Lower leg skin (tissue), 4 donors: ENCODE measurements at regions not wholly inside any gene's neighbourhood (a gene's known extent, or its start where the extent isn't known, plus 50 kb on each side); places are given as distances from the start of the nearest gene placed in this dataset.
"Not testable (repeated sequence)": the region's sequence is repeated elsewhere in the genome, so short reads cannot be mapped to it uniquely, and the experiment has no call there.

Experiments
- DNase-seq, 2 donors: peaks; one replicate each; pipeline ENCODE4 v3.0.0-alpha.2; 2019; ENCODE audit warnings: low spot score in 2 of 2
- H3K4me3 ChIP-seq: fragments of 200-600 bp; sonication (generic); 2 replicates; pipeline ENCODE4 v1.5.1; 2017; ENCODE audit warnings: mild to moderate bottlenecking, low read depth; ENCODE audit not compliant: poor library complexity, severe bottlenecking
- CTCF ChIP-seq, 3 donors: fragments of 450-650 bp; IDR thresholded peaks; one replicate each; pipeline ENCODE4 v1.5.1; 2016; ENCODE audit warnings: antibody characterized with exemption in 3 of 3, mild to moderate bottlenecking in 3 of 3, moderate library complexity in 2 of 3
- POLR2A ChIP-seq, 2 donors: fragments of 450-650 bp; IDR thresholded peaks; one replicate each; pipeline ENCODE4 v1.6.1; 2016 to 2017; ENCODE audit warnings: antibody characterized with exemption in 2 of 2, mild to moderate bottlenecking in 1 of 2, moderate library complexity in 1 of 2
- WGBS, 2 donors: methylation state at CpG; one replicate each; pipeline ENCODE4 v1.1.5; 2018; 5-methylcytosine and 5-hydroxymethylcytosine counted together
- intact Hi-C: fragments of 100-400 bp; cut with DNase I; formaldehyde crosslinking; loops from one replicate; pipeline ENCODE4 v1.15.0; 2023; ENCODE audit warnings: low total_unique reads

- H3K4me3 ChIP-seq = no peak overlapping the region
- TF ChIP-seq CTCF (IDR thresholded peaks at IDR 0.05) = no peak
- no peak for TF ChIP-seq POLR2A (IDR thresholded peaks at IDR 0.05)
- intact Hi-C loops = no loop called here
- DNase-seq = no peak
- WGBS, 2 donors = 46 to 80% methylated on average over 3 of the region's 3 CpGs
Observed at GRCh38 chrX:113222305-113222704, 381.7 kb upstream of the AMOT start.

GRCh38 chrX:113212052-113212451 lies 371.4 kb upstream of the AMOT start:
- no peak for DNase-seq
- no peak overlapping the region for H3K4me3 ChIP-seq
- WGBS, 2 donors = 87 to 88% methylated on average over 6 to 9 of the region's 9 CpGs
- TF ChIP-seq POLR2A (IDR thresholded peaks at IDR 0.05) = no peak
- TF ChIP-seq CTCF (IDR thresholded peaks at IDR 0.05) = no peak
- intact Hi-C loops = no loop called here

DNA sequence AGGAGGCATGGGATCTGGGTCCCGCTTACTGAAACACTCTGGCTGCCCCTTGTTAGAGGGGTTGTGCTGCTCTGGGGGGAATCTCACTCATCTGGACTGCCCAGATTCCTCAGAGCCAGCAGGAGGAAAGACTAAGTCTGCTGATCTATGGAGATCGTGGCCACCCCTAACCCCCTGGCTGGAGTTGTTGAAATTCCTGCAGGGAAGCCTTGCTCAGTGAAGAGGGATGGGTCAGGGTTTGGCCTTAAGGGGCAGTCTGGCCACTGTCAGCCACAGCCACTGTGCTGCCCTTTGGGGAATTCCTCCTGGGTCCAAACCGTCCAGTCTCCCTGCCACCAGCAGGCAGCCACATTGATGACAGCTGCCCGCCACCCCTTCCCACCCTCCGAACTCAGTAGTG lies 362.0 kb upstream of the AMOT start:
- H3K4me3 ChIP-seq = no peak overlapping the region
- no peak for TF ChIP-seq POLR2A (IDR thresholded peaks at IDR 0.05)
- TF ChIP-seq CTCF (IDR thresholded peaks at IDR 0.05) = no peak
- intact Hi-C loops = no loop called here
- 89% methylated on average over 5 of the region's 5 CpGs; no CpG with 5 or more reads in 1 of the 2 donors for WGBS, 2 donors
- DNase-seq = no peak

DNA sequence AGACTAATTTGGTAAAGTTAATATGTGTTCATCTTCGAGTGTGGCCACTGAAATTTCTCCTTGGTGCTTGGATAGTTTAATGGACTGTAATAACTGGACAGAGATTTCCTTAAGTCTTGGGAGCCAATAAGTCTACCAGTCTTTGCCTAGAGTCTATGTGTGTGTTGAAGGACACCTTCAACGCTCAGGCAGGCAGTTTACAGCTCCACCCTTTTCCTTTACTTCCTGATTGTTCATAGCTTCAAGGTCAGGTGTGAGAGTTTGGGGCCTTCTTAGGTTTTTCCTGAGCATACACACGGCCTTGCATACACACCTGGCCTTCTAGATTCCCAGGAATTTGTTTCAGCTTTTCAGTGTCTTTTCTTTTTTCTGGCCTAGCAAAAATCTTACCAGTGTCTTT lies 355.3 kb upstream of the AMOT start:
- TF ChIP-seq CTCF (IDR thresholded peaks at IDR 0.05) (no peak), POLR2A (IDR thresholded peaks at IDR 0.05) (no peak)
- WGBS, 2 donors = 52 to 57% methylated on average over 3 of the region's 3 CpGs

GRCh38 chrX:113192418-113192817 lies 351.8 kb upstream of the AMOT start:
- TF ChIP-seq POLR2A (IDR thresholded peaks at IDR 0.05) (no peak), CTCF (IDR thresholded peaks at IDR 0.05) (no peak)
- DNase-seq = no peak
- intact Hi-C loops = no loop called here
- H3K4me3 ChIP-seq = no peak overlapping the region

More for the DNA sequence above, 355.3 kb upstream of the AMOT start:
- no peak overlapping the region for H3K4me3 ChIP-seq
- no peak for DNase-seq
- intact Hi-C loops = no loop called here

DNA sequence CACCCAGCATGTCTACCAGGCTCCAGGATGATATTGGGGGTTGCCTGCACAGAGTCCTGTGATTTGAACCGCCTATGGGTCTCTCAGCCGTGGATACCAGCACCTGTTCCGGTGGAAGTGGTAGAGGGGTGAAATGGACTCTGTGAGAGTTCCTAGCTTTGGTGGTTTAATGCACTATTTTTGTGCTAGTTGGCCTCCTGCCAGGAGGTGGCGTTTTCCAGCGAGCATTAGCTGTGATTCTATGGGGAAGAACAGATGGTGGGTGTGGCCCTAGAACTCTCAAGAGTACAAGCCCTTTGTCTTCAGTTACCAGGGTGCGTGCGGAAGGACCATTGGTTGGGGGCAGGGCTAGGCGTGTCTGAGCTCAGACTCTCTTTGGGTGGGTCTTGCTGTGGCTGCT lies 316.9 kb upstream of the AMOT start:
- WGBS, 2 donors = 82 to 100% methylated on average over 3 to 8 of the region's 8 CpGs
- no peak for DNase-seq
- H3K4me3 ChIP-seq = no peak overlapping the region
- intact Hi-C loops = no loop called here
- no peak for TF ChIP-seq POLR2A (IDR thresholded peaks at IDR 0.05)
- no peak for TF ChIP-seq CTCF (IDR thresholded peaks at IDR 0.05)

DNA sequence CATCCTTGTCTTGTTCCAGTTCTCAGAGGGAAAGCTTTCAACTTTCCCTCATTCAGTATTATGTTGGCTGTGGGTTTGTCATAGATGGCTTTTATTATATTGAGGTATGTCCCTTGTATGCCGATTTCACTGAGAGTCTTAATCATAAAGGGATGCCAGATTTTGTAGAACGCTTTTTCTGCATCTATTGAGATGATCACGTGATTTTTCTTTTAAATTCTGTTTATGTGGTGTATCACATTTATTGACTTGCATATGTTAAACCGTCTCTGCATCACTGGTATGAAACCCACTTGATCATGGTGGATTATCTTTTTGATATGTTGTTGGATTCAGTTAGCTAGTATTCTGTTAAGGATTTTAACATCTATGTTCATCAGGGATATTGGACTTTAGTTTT lies 313.7 kb upstream of the AMOT start:
- H3K4me3 ChIP-seq, DNase-seq, intact Hi-C loops: not testable (repeated sequence)
- 84 to 92% methylated on average over 4 of the region's 4 CpGs for WGBS, 2 donors
